Suprapubic skin (tissue), 4 donors: ENCODE measurements at regions not wholly inside any gene's neighbourhood (a gene's known extent, or its start where the extent isn't known, plus 50 kb on each side); places are given as distances from the start of the nearest gene placed in this dataset.

Experiments used
- DNase-seq, 2 donors: peaks; one replicate each; pipeline ENCODE4 v3.0.0-alpha.2; 2019; ENCODE audit warnings: low spot score in 2 of 2
- H3K27ac ChIP-seq: fragments of 200-600 bp; sonication (generic); one replicate; pipeline ENCODE4 v1.5.1; 2019
- H3K27me3 ChIP-seq: fragments of 200-600 bp; sonication (generic); one replicate; pipeline ENCODE4 v1.5.1; 2019
- H3K36me3 ChIP-seq: fragments of 200-600 bp; sonication (generic); one replicate; pipeline ENCODE4 v1.5.1; 2019
- H3K4me1 ChIP-seq: fragments of 200-600 bp; sonication (generic); one replicate; pipeline ENCODE4 v1.5.1; 2019
- H3K4me3 ChIP-seq: fragments of 200-600 bp; sonication (generic); one replicate; pipeline ENCODE4 v1.5.1; 2019; ENCODE audit warnings: mild to moderate bottlenecking
- H3K9me3 ChIP-seq: fragments of 200-600 bp; sonication (generic); one replicate; pipeline ENCODE4 v1.5.1; 2019
- EP300 ChIP-seq: sonication (generic); formaldehyde crosslinking; IDR thresholded peaks from one replicate; pipeline ENCODE4 v1.6.1; 2017; ENCODE audit warnings: antibody characterized with exemption
- POLR2A ChIP-seq, 2 donors: fragments of 450-650 bp; IDR thresholded peaks; one replicate each; pipeline ENCODE4 v1.6.1; 2017; ENCODE audit warnings: antibody characterized with exemption in 2 of 2, mild to moderate bottlenecking in 2 of 2, moderate library complexity in 2 of 2
- POLR2AphosphoS5 ChIP-seq, 3 donors: sonication (generic); formaldehyde crosslinking; IDR thresholded peaks; one replicate each; pipeline ENCODE4 v1.6.1; 2017; ENCODE audit warnings: antibody characterized with exemption in 3 of 3
- WGBS: methylation state at CpG from one replicate; pipeline ENCODE4 v1.1.5; 2018; 5-methylcytosine and 5-hydroxymethylcytosine counted together
- TF ChIP-seq, protein P1 (sequence below), 2 donors: fragments of 200-600 bp in 1 of 2; fragments of 450-650 bp in 1 of 2; sonication (generic) in 1 of 2; IDR thresholded peaks; one replicate each; pipeline ENCODE4 v1.5.1; 2016 to 2019; ENCODE audit warnings: antibody characterized with exemption in 2 of 2, mild to moderate bottlenecking in 1 of 2, moderate library complexity in 1 of 2

GRCh38 chr12:92029902-92030586 is 115.6 kb downstream of the BTG1 start:
- Histone ChIP-seq H3K4me3 (no peak overlapping the region), H3K27me3 (no peaks in the 10 kb centered on the region), H3K27ac (peak overlapping the region; percentile 76), H3K4me1 (peaks cover 57% of the 10 kb centered on the region), H3K9me3 (no peaks in the 10 kb centered on the region), H3K36me3 (no peaks in the 10 kb centered on the region)
- TF ChIP-seq POLR2AphosphoS5 (IDR thresholded peaks at IDR 0.05): no peak
- TF ChIP-seq, protein P1, sequence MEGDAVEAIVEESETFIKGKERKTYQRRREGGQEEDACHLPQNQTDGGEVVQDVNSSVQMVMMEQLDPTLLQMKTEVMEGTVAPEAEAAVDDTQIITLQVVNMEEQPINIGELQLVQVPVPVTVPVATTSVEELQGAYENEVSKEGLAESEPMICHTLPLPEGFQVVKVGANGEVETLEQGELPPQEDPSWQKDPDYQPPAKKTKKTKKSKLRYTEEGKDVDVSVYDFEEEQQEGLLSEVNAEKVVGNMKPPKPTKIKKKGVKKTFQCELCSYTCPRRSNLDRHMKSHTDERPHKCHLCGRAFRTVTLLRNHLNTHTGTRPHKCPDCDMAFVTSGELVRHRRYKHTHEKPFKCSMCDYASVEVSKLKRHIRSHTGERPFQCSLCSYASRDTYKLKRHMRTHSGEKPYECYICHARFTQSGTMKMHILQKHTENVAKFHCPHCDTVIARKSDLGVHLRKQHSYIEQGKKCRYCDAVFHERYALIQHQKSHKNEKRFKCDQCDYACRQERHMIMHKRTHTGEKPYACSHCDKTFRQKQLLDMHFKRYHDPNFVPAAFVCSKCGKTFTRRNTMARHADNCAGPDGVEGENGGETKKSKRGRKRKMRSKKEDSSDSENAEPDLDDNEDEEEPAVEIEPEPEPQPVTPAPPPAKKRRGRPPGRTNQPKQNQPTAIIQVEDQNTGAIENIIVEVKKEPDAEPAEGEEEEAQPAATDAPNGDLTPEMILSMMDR (IDR thresholded peaks at IDR 0.05): no peak
- TF ChIP-seq POLR2A (IDR thresholded peaks at IDR 0.05): no peak
- TF ChIP-seq EP300: no peak
- 84% methylated on average over 3 of the region's 3 CpGs for WGBS
- DNase-seq: no peak

- TF ChIP-seq EP300: no peak
- TF ChIP-seq POLR2AphosphoS5 (IDR thresholded peaks at IDR 0.05): no peak
- TF ChIP-seq POLR2A (IDR thresholded peaks at IDR 0.05): no peak
- TF ChIP-seq, protein P1 (IDR thresholded peaks at IDR 0.05): no peak
- Histone ChIP-seq H3K36me3 (no peaks in the 10 kb centered on the region), H3K4me1 (peaks cover 48% of the 10 kb centered on the region), H3K27me3 (no peaks in the 10 kb centered on the region), H3K9me3 (no peaks in the 10 kb centered on the region), H3K4me3 (no peak overlapping the region), H3K27ac (peak overlapping the region; percentile 55)
- DNase-seq: no peak
- 93% methylated on average over 2 of the region's 2 CpGs for WGBS
These were observed 116.5 kb downstream of the BTG1 start for GRCh38 chr12:92029136-92029535.

DNA sequence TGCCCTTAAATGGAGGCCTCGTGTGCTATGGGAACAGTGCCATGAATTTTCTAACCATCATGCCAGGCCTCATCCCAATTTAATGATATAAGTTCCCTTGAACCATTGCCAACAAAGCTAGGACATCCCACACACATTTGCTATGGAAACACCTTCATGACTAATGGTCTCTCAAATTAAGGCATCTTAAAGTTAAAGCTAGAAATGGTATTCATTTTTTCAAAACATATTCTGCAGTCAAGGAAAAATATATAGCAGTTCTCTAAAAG is 117.3 kb downstream of the BTG1 start:
- H3K4me3 ChIP-seq: no peak overlapping the region
- 32% methylated on average over 1 of the region's 1 CpG for WGBS
- no peaks in the 10 kb centered on the region for H3K36me3 ChIP-seq
- no peaks in the 10 kb centered on the region for H3K9me3 ChIP-seq
- no peak for DNase-seq
- peak overlapping the region; percentile 55 for H3K27ac ChIP-seq
- TF ChIP-seq EP300 (no peak), POLR2A (IDR thresholded peaks at IDR 0.05) (no peak), POLR2AphosphoS5 (IDR thresholded peaks at IDR 0.05) (no peak)
- TF ChIP-seq, protein P1 (IDR thresholded peaks at IDR 0.05): no peak
- peaks cover 43% of the 10 kb centered on the region for H3K4me1 ChIP-seq
- no peaks in the 10 kb centered on the region for H3K27me3 ChIP-seq

DNA sequence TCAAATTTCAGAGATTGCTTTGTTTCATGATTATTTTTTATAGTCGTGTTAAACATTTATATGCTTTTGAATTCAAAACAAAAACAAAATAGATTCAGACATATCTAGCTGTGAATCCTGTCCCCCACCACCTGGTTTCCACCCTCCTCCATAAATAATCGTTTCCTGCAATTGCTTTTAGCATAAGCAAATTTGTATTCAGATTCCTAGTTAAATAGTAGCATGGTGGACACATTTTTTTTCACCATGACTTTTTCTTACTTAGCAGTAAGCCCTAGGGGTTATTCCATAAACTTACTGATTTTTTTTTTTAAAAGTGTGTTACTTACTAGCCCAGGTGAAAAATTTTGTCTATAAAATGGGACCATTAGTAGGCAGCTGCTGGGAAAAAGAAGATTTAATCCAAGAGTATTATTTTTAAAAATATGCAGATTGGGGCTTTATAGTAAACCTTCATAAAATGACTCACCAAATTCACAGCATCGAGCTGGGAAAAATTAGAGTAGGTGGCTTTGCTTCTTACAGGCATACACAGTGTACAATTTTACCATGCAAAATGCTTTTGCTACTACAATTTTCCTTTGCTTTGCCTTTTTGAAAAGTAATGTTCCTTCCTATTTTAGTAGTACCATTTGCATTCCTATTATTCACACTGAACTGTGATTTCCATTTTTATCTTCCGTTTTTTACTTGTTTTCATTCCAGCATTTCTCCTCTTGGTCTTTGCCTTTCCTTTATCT is 117.8 kb downstream of the BTG1 start:
- Histone ChIP-seq H3K27ac (peak overlapping the region; percentile 37), H3K27me3 (no peaks in the 10 kb centered on the region), H3K4me1 (peaks cover 43% of the 10 kb centered on the region), H3K4me3 (no peak overlapping the region), H3K36me3 (no peaks in the 10 kb centered on the region), H3K9me3 (no peaks in the 10 kb centered on the region)
- no peak for TF ChIP-seq EP300
- TF ChIP-seq POLR2AphosphoS5 (IDR thresholded peaks at IDR 0.05): no peak
- TF ChIP-seq, protein P1 (IDR thresholded peaks at IDR 0.05): no peak
- no peak for TF ChIP-seq POLR2A (IDR thresholded peaks at IDR 0.05)
- no peak for DNase-seq
- 57% methylated on average over 4 of the region's 4 CpGs for WGBS

DNA sequence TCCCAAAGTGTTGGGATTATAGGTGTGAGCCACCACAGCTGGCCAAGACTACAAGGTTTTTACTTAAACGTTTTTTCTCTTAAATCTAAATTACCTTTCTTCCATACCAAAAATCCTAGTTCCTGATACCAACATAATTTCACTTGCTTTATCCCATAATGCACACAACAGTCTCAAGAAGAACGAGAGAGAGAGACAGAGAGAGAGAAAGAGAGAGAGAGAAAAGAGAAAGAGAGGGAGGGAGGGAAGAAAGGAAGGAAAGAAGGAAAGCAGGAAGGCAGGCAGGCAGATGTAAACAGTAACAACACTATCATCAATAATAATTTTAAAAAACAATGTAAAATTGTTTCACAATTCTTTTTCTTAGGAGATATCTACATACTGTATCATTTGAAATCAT is 118.4 kb downstream of the BTG1 start:
- TF ChIP-seq POLR2AphosphoS5 (IDR thresholded peaks at IDR 0.05) (no peak), POLR2A (IDR thresholded peaks at IDR 0.05) (no peak), EP300 (no peak)
- TF ChIP-seq, protein P1 (IDR thresholded peaks at IDR 0.05): no peak
- Histone ChIP-seq H3K4me1 (peaks cover 43% of the 10 kb centered on the region), H3K27me3 (no peaks in the 10 kb centered on the region), H3K27ac (no peak overlapping the region), H3K36me3 (no peaks in the 10 kb centered on the region), H3K9me3 (no peaks in the 10 kb centered on the region), H3K4me3 (no peak overlapping the region)
- 81% methylated on average over 2 of the region's 2 CpGs for WGBS
- no peak for DNase-seq
